Prostate gland (tissue), 2 donors: ENCODE measurements at regions not wholly inside any gene's neighbourhood (a gene's known extent, or its start where the extent isn't known, plus 50 kb on each side); places are given as distances from the start of the nearest gene placed in this dataset.

Experiments used
- DNase-seq: peaks from one replicate; pipeline ENCODE4 v3.0.0-alpha.2; 2019; ENCODE audit warnings: low spot score
- H3K27ac ChIP-seq, 2 donors: fragments of 200-600 bp; sonication (generic); 2 replicates each; pipeline ENCODE4 v1.5.1; 2017 to 2019
- H3K27me3 ChIP-seq: fragments of 200-600 bp; sonication (generic); replicated peaks from 2 replicates; pipeline ENCODE4 v1.5.1; 2019; ENCODE audit not compliant: insufficient read depth
- H3K36me3 ChIP-seq, 2 donors: fragments of 200-600 bp; sonication (generic); 1 replicate in 1 of 2; 2 replicates in 1 of 2; pipeline versions ENCODE4 v1.5.1 to v1.8.1; 2017 to 2019
- H3K4me1 ChIP-seq: fragments of 200-600 bp; sonication (generic); replicated peaks from 2 replicates; pipeline ENCODE4 v1.5.1; 2019
- H3K4me3 ChIP-seq, 2 donors: fragments of 200-600 bp; sonication (generic); 2 replicates each; pipeline ENCODE4 v1.5.1; 2017 to 2019
- H3K9me3 ChIP-seq: fragments of 200-600 bp; sonication (generic); 2 replicates; pipeline ENCODE4 v1.5.1; 2017
- CTCF ChIP-seq, 4 experiments: fragments of 200-600 bp in 2 of 4; fragments of 450-650 bp in 2 of 4; sonication (generic) in 2 of 4; IDR thresholded peaks; 1 replicate in 3 of 4; 2 replicates in 1 of 4; pipeline ENCODE4 v1.5.1; 2016 to 2019; ENCODE audit warnings: antibody characterized with exemption in 4 of 4, mild to moderate bottlenecking in 2 of 4, moderate library complexity in 2 of 4
- POLR2A ChIP-seq: fragments of 450-650 bp; IDR thresholded peaks from one replicate; pipeline ENCODE4 v1.6.1; 2016; ENCODE audit warnings: antibody characterized with exemption, mild to moderate bottlenecking
- POLR2AphosphoS5 ChIP-seq: sonication (generic); formaldehyde crosslinking; IDR thresholded peaks from one replicate; pipeline ENCODE4 v1.6.1; 2017; ENCODE audit warnings: antibody characterized with exemption
- WGBS: methylation state at CpG from one replicate; pipeline ENCODE4 v1.1.5; 2018; 5-methylcytosine and 5-hydroxymethylcytosine counted together
- intact Hi-C: fragments of 100-400 bp; cut with DNase I; formaldehyde crosslinking; loops from one replicate; pipeline ENCODE4 v1.14.2; 2022

- 77% methylated on average over 1 of the region's 1 CpG for WGBS
- H3K9me3 ChIP-seq: no peaks in the 10 kb centered on the region
- H3K27me3 ChIP-seq: no peaks in the 10 kb centered on the region
- H3K27ac ChIP-seq: peak overlapping the region; percentile 48 to 50
- peaks cover 3% of the 10 kb centered on the region for H3K4me1 ChIP-seq
- DNase-seq: no peak
- intact Hi-C loops: no loop called here
- H3K4me3 ChIP-seq: no peak overlapping the region
- no peaks in the 10 kb centered on the region for H3K36me3 ChIP-seq
- TF ChIP-seq POLR2AphosphoS5 (no peak), CTCF (IDR thresholded peaks at IDR 0.05) (no peak), POLR2A (no peak)
Observed at GRCh38 chr15:67924359-67924974, 84.6 kb upstream of the RNU6-1 start.

- H3K27ac ChIP-seq: no peak overlapping the region
Observed at GRCh38 chr15:67925182-67925581, 85.3 kb upstream of the RNU6-1 start.

GRCh38 chr15:67927501-67928168 lies 87.8 kb upstream of the RNU6-1 start:
- peak overlapping the region in 1 of 2 donors; percentile 32 for H3K27ac ChIP-seq
- peak; percentile 80 for DNase-seq
- 21% methylated on average over 9 of the region's 9 CpGs for WGBS
- H3K4me1 ChIP-seq: peaks cover 3% of the 10 kb centered on the region
- no peak for TF ChIP-seq CTCF (IDR thresholded peaks at IDR 0.05)
- TF ChIP-seq POLR2AphosphoS5: peak; percentile 73
- H3K9me3 ChIP-seq: no peaks in the 10 kb centered on the region
- H3K27me3 ChIP-seq: no peaks in the 10 kb centered on the region
- no peak overlapping the region for H3K4me3 ChIP-seq
- intact Hi-C loops: no loop called here
- H3K36me3 ChIP-seq: no peaks in the 10 kb centered on the region

More at GRCh38 chr15:67925182-67925581, 85.3 kb upstream of the RNU6-1 start:
- TF ChIP-seq CTCF (IDR thresholded peaks at IDR 0.05) (no peak), POLR2AphosphoS5 (no peak), POLR2A (no peak)
- Histone ChIP-seq H3K4me3 (no peak overlapping the region), H3K36me3 (no peaks in the 10 kb centered on the region), H3K27me3 (no peaks in the 10 kb centered on the region), H3K4me1 (peaks cover 3% of the 10 kb centered on the region), H3K9me3 (no peaks in the 10 kb centered on the region)
- 82% methylated on average over 7 of the region's 7 CpGs for WGBS
- intact Hi-C loops: no loop called here
- no peak for DNase-seq

- no peaks in the 10 kb centered on the region for H3K27me3 ChIP-seq
- no peak for DNase-seq
- no peaks in the 10 kb centered on the region for H3K9me3 ChIP-seq
- TF ChIP-seq POLR2AphosphoS5 (no peak), CTCF (IDR thresholded peaks at IDR 0.05) (no peak)
- no peak overlapping the region for H3K4me3 ChIP-seq
- intact Hi-C loops: no loop called here
- H3K4me1 ChIP-seq: peaks cover 3% of the 10 kb centered on the region
- no peaks in the 10 kb centered on the region for H3K36me3 ChIP-seq
- H3K27ac ChIP-seq: no peak overlapping the region
- 75% methylated on average over 6 of the region's 6 CpGs for whole genome bisulfite sequencing
Observed at GRCh38 chr15:67928666-67929065, 88.8 kb upstream of the RNU6-1 start.

GRCh38 chr15:67930720-67931119 lies 90.9 kb upstream of the RNU6-1 start:
- Histone ChIP-seq H3K4me1 (peaks cover 3% of the 10 kb centered on the region), H3K4me3 (no peak overlapping the region), H3K27ac (no peak overlapping the region), H3K27me3 (no peaks in the 10 kb centered on the region), H3K9me3 (no peaks in the 10 kb centered on the region), H3K36me3 (no peaks in the 10 kb centered on the region)
- intact Hi-C loops: no loop called here
- no peak for TF ChIP-seq POLR2AphosphoS5
- no peak for TF ChIP-seq POLR2A
- no peak for TF ChIP-seq CTCF (IDR thresholded peaks at IDR 0.05)
- DNase-seq: no peak
- WGBS: 100% methylated on average over 2 of the region's 2 CpGs
